CD4-positive, alpha-beta T cell treated with Interleukin-15 for 1 hour (primary cell): ENCODE measurements at regions not wholly inside any gene's neighbourhood (a gene's known extent, or its start where the extent isn't known, plus 50 kb on each side); places are given as distances from the start of the nearest gene placed in this dataset.

Experiments
- DNase-seq: peaks from one replicate; pipeline ENCODE4 v3.0.0-alpha.2; 2020

GRCh38 chr1:73953586-73953985 lies 244.4 kb downstream of the LRRIQ3 start:
- no peak for DNase-seq

GRCh38 chr1:73953186-73953585 lies 244.8 kb downstream of the LRRIQ3 start:
- DNase-seq = no peak

DNA sequence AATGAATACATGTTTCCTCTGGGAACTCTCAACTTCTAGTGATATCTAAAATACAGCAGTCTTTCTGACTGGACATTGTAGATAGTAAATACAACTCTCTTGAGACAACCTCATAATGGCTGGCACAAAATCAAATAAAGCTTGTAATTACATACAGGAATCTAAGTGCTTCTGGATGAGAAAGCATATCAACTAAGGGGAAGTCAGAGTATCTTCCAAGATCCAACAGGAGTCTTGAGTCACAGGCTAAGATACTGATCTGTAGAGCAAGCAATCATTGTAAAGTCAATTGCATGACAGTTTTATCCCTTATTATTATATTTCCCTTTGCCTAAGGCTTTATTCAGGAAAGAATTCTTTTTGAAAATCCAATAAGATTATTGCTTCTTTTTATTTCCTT lies 249.9 kb downstream of the LRRIQ3 start:
- DNase-seq = no peak

DNA sequence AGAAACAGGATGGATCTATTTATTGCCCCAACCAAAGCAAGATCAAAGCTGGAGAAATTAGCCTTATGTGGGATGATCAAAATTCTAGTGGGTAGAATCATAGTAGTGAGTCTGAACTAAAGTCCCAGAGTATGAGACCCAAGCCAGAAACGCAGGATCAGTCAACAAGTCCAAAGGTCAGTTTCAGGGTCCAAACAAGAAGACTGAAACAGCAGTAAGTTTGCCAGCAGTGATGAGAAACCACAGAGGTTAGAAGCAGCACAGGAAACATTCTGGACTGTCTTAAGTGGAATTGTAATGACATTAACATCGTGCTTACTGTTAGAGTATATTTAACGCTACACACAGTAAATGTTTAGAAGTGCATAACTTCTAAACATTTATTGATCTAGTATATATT lies 251.0 kb downstream of the LRRIQ3 start:
- no peak for DNase-seq

DNA sequence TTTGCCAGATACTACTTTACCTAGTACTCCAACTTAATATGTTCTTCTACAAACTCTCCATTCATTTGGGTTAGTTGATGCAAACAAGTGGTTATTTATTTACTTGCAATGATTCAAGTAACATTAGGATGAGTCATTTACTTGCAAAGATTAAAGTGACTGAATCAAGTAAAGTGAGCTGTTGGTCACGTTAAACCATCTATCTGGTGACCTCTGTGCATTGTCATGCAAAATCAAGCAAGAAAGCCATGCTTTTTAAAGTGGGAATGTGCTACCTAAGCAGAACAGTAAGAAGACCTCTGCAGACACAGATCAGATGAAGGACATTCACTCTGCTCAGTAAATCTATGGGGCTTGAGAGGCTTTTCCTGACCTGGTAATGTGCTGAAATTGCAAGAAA lies 254.7 kb downstream of the LRRIQ3 start:
- no peak for DNase-seq

- no peak for DNase-seq
These were observed 267.7 kb downstream of the LRRIQ3 start for GRCh38 chr1:73930293-73930692.

DNA sequence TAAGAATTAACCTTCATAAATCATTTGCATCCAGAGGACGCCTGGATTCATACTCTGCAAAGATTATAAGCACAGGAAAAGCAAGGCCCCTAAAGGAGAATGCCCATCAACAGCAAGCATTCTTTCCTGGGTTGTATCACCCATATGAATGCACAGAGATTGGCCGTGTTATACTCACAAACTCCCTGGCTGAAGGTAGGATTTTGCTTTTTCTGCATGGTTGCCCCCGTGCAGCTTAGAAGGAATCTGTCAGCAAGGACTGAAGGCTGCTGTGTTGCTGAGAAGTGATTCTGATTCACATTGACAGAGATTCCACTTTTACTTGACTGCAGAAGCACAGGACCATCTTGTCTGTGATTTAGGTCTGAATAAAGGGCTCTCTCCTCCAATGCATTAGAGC lies 283.0 kb downstream of the LRRIQ3 start:
- DNase-seq = no peak

DNA sequence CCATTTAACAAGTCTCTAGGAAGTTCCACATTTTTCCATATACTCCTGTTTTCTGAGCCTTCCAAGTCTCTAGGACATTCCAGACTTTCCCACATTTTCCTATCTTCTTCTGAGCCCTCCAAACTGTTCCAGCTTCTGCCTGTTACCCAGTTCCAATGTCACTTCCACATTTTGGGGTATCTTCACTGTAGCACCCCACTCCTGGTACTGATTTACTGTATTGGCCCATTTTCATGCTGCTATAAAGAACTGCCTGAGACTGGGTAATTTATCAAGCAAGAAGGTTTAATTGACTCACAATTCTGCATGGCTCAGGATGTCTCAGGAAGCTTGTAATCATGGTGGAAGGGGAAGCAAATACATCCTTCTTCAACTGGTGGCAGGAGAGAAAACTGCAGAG lies 285.0 kb downstream of the LRRIQ3 start:
- no peak for DNase-seq

- DNase-seq = no peak
These were observed 286.1 kb downstream of the LRRIQ3 start for GRCh38 chr1:73911849-73912248.

DNA sequence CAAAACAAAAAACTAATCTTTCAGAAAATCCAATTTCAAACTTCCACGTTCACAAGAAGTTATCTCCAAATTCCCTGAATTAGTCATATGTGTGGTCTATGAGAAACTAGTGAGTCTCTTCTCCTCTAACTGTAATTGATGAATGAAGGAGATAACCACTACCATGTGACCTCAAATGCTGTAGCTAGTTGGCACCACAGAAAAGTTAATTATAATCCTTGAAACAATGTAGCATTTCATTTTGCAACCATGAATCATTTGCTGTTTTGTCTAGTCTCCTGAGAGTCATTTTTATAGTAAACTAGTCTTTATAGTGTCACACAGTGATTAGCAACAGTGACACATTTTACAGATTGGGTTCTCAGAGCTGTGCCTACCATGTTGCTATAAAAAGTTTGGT lies 287.5 kb downstream of the LRRIQ3 start:
- no peak for DNase-seq

GRCh38 chr1:73910062-73910461 lies 287.9 kb downstream of the LRRIQ3 start:
- DNase-seq = no peak

- no peak for DNase-seq
These were observed 288.9 kb downstream of the LRRIQ3 start for GRCh38 chr1:73909043-73909562.

- no peak for DNase-seq
These were observed 290.9 kb downstream of the LRRIQ3 start for GRCh38 chr1:73907051-73907450.

DNA sequence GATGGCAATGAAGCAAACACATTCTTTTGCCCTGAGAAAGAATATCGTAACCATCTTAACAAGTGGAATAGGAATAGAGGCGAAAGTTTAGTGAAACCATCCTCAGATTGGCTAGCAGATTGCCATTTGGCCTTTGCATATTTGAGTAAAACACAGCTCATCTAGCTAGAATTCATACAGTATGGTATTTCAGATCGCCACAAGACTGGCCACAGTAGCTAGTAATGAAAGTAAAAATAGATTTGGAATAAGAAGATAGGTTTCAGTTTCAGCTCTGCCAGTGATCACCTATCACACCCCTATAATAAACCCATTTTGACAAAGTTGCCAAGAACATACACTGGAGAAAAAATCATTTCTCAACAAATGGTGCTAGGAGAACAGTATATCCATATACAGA lies 294.9 kb downstream of the LRRIQ3 start:
- DNase-seq = no peak

- no peak for DNase-seq
These were observed 296.2 kb downstream of the LRRIQ3 start for GRCh38 chr1:73901738-73902137.

DNA sequence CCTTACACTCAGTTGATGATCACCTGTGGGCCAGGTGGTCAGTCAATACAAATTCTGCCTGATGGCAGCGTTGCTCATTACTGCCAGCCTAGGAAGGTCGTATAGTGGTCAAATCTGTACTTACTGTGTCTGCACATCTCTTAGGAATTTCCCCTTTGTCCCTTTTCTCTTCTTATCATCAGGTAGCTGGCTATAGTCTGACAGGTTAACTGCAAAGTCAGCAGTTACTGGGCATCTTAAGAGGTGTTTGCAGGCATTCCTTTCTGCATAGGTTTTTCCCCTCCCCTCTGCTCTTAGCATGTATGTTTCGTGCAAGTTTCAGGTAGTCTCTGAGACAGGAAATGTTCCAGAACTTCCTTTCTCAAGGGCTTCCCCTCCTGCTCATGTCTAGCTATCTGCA lies 298.7 kb downstream of the LRRIQ3 start:
- no peak for DNase-seq

GRCh38 chr1:73898540-73898939 lies 299.4 kb downstream of the LRRIQ3 start:
- DNase-seq = no peak

DNA sequence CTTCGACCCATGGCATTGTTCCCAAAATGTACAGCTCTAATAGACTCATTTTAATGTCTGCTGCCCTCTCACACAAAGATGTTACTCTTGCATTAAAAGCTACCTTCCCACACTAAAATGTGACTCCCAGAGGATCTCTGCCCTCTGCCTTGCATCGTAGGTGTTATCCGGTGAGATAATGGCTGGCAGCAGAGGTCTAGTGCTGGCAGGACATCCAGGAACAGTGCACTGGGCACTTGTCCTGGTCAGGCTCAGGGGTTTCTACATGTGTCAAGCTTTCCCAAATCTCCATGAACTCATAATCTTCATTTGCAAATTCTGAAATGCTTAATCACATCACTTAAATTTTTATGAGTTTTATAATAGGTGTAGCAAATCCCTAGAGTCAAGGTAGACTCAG lies 310.6 kb downstream of the LRRIQ3 start:
- no peak for DNase-seq

- no peak for DNase-seq
These were observed 311.3 kb downstream of the LRRIQ3 start for GRCh38 chr1:73886716-73887115.

DNA sequence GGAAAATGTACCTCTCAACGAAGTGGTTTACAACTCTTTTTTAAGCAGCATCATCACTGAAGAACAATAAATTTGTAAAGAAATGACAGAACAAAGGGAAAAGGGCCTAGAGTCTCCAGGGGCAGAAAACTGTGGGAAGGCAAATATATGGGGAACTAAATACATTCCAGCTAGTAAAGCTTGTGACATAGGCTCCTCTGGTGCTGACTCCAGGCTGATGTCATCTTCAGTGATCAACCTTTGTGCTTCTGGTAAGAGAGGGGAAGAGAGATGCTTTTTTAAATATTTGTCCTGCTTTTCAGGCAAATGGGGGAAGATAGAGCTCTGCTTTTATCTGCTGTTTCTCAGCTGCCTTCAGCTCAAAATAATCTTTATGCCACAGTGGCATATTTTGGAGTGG lies 323.2 kb downstream of the LRRIQ3 start:
- no peak for DNase-seq

DNA sequence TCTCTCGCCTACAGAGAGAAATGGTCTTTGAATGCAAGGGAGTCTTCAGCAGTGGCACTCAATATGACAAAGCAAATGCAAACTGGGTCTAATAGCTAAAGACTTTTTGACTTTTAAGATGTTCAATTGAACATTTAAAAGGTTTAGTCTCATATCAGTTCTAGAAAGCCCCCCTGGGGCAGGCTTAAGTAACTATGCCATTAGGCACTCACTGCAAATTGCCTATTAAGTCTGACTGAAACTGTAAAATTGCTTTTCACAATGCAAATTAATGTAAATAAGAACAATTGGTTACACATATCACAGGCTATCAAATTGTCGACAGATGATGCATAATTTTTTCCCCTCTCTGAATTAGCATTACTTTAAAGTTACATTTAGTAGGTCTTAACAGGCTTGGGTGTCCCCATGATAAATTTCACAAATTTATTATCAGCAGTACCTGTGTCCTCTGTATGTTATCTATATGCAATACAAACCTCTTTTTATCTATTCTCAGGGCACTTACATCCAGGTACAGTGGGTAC lies 329.1 kb downstream of the LRRIQ3 start:
- DNase-seq = no peak

DNA sequence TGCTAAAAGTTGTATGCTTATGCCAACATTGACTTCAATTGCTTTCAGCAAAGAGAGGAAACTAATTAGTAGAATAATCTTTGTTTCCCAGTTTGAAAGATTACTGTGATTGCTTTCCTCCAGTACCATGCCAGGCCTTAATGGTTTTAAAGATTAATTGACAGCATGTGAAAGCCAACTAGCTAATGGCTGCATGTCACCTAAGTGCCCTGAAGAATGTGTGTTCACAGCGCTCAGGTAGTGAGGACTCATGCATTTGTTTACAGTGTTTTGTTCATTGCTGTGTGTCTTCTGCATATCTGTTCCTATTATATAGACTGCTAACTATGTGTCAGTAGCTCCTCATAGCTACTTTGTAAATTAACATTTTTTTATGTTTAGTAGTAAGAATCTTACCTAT lies 335.6 kb downstream of the LRRIQ3 start:
- DNase-seq = no peak

- no peak for DNase-seq
These were observed 337.5 kb downstream of the LRRIQ3 start for GRCh38 chr1:73860421-73860950.

GRCh38 chr1:73859227-73859626 lies 338.7 kb downstream of the LRRIQ3 start:
- DNase-seq = no peak

DNA sequence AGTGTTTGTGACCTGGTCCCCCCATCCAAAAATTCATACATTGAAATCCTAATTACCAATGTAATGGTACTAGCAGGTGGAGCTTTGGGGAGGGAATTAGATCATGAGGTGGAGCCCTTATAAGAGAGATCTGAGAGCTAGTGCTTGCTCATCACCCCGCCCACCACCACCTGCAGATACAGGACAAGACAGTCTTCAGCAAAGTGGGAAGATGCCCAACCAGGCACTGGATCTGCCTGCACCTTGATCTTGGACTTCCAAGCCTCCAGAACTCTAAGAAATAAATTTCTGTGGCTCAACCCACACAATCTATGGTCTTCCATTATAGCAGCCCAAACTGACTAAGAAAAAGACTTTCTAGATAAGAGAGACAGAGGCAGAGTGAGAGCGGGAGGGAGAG lies 343.4 kb downstream of the LRRIQ3 start:
- no peak for DNase-seq
